HG02623 (cell line): ENCODE measurements at regions not wholly inside any gene's neighbourhood (a gene's known extent, or its start where the extent isn't known, plus 50 kb on each side); places are given as distances from the start of the nearest gene placed in this dataset.

Experiments used
- ATAC-seq: cut with Tn5 transposase; IDR thresholded peaks from one replicate; pipeline ENCODE4 v1.9.1; 2021; ENCODE audit warnings: moderate library complexity; ENCODE audit not compliant: unreplicated experiment

GRCh38 chr11:62073061-62073460, 50.8 kb upstream of the INCENP start:
- ATAC-seq: no peak

DNA sequence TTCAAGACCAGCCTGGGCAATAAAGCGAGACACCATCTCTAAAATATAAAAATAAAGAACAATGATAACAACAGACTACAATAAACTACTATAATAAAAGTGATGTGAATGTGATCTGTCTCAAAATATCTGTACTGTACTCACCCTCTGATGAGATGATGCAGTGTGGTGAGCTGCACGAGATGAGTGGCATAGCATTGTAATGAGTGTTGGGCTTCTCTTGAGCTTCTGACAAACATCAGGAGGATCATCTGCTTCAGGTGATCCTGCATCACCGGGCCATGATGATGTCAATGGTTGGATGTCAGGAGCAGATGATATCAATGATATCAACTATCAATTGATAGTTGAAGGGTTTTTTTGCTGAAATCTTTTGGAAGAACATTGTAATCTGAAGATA, 52.4 kb upstream of the INCENP start:
- ATAC-seq: no peak

GRCh38 chr11:62069986-62070919, 53.6 kb upstream of the INCENP start:
- no peak for ATAC-seq

DNA sequence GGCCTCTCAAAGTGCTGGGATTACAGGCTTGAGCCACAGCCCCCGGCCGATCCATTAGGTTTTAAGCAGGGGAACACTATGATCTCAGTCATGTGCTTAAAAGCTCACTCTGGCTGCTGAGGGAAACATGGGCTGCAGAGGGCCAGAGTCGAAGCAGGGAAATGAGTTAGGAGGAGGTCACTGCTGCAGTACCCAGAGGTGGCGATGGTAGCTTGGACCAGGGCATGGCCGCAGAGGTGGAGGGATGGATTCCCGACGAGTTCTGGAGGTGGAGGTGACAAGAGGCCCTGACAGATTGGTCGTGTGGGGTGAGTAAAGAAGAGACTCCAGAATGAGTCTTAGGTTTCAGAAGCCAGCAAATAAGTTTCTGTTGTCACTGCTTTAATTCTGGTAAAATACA, 54.4 kb upstream of the INCENP start:
- no peak for ATAC-seq

GRCh38 chr11:62068730-62069129, 55.1 kb upstream of the INCENP start:
- ATAC-seq: no peak

DNA sequence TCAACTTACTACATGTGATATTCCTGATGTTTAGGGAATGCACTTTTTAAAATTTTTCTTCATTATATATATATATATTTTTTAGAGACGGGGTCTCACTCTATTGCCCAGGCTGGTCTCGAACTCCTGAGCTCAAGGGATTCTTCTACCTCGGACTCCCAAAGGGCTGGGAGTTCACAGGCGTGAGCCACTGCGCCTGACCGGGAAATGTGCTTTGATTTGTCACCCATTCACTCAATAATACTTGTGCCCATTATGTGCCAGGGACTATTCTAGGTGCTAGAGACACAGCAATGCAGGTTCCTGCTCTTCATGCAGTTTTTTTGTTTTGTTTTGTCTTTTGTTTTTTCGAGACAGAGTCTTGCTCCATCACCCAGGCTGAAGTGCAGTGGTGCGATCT, 56.1 kb upstream of the INCENP start:
- ATAC-seq: no peak

DNA sequence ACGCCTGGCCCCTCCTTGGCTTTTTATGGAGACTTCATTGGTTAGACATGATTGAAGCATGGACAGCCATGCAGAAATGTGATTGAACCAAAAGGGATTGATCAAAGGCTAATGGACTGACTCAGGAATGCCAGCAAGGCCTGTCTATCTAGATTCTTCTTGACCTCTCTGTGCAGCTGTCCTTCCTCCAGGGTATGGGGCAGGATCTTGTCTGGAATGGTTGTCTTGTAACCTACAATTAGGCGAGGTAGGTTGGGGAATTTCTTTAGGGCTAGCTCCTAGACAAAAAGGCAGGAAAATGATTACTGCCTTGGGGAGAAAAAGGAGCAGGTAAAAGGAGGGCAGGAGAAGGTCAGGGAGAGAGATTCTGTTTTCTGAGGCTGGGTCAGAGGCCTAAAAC, 59.6 kb upstream of the INCENP start:
- ATAC-seq: no peak

DNA sequence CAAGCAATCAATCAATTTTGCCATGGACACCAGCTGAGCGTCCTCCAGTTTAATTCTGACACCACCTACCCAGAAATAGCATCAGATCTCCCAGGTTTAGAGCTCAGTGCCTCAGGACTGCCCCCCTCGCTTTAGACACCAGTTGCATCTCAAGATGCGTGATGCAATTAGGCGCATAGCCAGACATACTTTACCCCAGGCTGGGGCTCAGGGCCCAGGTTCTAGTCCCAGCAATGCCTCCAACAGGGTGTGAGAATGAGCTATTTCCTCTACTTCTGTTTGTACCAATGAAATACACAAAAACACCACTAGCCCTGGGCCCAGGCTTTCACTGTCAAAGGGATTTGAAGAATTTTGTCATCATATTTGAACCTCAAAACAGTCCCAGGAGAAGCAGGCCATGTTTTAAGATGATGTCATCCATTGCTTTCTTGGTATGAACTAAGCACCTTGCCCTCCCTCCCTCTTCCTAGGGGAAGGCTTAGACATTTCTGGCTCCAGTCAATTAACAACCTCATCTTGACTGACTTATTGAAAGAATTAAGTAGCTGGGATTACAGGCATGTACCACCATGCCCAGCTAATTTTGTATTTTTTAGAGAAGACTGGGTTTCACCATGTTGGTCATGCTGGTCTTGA, 61.5 kb upstream of the INCENP start:
- ATAC-seq: no peak

DNA sequence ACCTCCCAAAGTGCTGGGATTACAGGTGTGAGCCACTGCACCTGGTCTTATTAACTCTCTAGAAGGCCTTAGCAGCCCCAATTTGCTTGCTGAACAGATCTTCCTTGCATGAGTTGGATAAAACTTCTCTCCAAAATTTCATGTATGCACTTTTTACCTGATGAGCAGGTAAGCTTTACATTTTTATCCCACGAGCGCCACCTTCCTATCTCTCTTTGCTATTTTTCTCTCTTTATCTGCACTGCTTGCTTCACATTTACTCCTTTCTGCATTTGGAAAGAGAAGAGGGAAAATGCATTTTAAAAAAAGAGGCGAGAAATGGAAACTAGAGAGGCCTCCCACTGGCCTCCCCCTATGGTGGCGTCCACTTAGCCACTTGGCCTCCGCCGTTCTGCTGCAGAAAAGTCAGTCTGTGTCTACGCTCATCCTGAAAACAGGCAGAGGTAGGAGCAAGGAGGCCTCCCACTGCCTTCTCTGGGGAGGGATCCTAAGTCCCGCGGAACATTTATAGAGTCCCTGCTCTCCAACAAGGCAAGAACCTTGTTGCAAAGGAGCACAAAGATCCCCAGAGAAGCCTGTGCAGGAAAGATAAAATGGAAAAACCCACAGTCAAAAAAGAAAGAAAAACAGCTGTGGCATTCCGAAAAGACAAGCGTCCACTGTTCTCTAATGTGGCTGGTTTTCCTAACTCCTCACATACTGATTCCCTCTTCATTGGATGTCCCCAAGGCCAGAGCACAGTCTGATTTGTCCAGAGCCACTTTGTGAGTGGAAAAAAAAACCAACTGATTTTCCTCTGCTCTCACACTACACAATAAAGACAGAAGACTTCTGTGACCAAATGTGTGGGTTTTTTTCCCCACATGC, 62.2 kb upstream of the INCENP start:
- no peak for ATAC-seq

GRCh38 chr11:62057069-62057468, 66.7 kb upstream of the INCENP start:
- ATAC-seq: no peak

GRCh38 chr11:62055970-62056369, 67.8 kb upstream of the INCENP start:
- no peak for ATAC-seq

DNA sequence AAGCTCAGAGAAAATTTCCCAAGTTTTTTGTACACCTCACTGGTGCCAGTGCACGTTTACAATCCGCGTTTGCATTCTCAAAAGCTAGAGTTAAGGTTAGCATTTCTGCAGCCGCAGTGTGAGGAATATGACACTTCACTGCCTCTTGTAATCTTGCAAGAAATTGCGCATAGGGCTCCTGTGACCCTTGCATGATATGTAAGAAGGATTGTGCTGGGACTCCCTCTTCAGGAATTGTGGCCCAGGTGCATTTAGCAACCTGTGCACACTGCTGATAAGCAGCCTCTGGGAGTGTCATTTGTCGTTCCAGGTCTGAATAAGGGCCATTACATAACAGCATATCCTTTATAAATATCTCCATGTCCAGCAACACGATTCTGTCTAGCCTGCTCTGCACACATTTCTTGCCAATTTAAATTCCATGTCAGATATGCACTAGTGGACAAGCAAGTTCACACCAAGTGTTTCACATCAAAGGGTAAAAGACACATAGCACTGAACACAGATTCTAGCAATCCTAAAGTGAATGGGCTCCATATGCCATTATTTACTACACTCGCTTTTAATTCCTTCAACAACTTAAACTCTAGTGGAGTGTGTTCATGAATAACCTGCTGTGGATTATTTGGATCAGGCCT, 69.2 kb upstream of the INCENP start:
- no peak for ATAC-seq

DNA sequence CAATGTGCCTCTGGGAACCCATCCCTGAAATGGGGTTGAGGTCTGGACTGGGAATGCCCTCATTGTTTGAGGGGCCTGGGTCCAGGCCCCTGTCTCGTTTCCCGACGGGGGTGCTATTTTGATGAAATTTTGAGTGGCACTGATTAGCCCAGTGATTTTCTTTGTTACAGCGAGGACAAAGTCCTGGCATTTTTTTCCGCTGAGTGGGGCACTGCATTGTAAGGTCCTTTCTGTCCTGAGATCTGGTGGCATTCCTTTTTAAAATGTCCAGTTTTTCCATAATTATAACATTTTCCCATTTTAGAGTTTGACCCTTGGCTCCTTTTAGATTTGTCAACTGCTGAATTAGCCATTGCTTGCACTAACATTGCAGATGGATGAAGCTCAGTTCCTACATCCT, 69.7 kb upstream of the INCENP start:
- no peak for ATAC-seq

- no peak for ATAC-seq
Measured at GRCh38 chr11:62050716-62051115, 73.1 kb upstream of the INCENP start.

DNA sequence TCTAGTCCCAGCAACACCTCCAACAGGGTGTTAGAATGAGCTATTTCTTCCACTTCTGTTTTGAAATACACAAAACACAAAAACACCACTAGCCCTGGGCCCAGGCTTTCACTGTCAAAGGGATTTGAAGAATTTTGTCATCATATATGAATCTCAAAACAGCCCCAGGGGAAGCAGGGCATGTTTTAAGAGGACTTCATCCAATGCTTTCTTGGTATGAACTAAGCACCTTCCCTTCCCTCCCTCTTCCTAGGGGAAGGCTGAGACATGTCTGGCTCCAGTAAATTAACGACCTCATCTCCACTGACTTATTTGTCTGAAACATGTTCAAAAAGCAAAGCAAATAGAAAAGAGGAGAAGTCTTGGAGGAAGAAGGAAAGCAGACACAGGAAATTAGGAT, 75.7 kb upstream of the INCENP start:
- no peak for ATAC-seq

DNA sequence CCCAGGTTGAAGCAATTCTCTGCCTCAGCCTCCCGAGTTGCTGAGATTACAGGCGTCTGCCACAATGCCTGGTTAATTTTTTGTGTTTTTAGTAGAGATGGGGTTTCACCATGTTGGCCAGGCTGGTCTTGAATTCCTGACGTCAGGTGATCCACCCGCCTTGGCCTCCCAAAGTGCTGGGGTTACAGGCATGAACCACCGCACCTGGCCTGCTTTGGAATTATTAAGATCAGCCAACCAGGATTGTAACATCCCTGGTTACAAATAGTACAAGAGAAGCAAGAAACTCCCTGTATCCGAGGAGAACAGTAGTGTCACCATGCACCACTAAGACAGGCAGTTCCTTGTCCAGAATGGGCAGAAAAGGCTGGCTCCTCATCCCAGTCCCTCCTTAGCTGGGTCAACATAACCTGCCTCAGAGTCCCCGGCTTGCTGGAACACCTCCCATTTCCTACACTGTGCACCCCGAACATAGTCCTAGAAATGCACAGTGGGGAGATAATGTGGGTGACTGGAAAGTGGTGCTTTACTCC, 77.2 kb upstream of the INCENP start:
- ATAC-seq: no peak

DNA sequence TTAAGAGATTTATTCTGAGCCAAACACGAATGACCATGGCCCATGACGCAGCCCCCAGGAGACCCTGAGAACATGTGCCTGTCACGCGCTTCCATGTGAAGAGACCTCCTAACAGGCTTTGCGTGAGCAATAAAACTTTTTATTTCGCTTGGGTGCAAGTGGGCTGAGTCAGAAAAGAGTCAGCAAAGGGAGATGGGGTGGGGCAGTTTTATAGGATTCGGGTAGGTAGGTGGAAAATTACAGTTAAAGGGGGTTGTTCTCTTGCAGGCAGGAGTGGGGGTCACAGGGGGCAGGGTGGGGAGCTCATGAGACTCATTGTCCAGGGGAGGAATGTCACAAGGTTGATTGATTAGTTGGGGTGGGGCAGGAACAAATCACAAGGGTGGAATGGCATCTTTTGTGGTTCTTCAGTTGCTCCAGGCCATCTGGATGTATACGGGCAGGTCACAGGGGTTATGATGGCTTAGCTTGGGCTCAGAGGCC, 77.2 kb upstream of the FTH1 start:
- no peak for ATAC-seq

DNA sequence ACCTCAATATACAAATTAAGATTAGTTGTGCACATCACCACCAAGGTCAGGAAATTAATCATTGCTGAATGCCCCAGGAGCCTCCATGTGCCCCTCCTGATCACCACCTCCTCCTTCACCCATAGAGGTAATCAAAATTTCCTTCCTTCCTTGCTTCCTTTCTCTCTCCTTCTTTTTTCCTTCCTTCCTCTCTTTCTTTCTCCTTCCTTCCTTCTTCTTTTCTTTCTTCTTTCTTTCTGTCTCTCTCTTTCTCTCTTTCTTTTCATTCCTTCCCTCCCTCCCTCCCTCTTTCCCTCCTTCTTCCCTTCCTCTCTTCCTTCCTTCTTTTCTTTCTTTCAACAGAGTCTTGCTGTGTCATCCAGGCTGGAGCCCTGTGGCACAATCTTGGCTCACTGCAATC, 67.9 kb upstream of the FTH1 start:
- no peak for ATAC-seq

DNA sequence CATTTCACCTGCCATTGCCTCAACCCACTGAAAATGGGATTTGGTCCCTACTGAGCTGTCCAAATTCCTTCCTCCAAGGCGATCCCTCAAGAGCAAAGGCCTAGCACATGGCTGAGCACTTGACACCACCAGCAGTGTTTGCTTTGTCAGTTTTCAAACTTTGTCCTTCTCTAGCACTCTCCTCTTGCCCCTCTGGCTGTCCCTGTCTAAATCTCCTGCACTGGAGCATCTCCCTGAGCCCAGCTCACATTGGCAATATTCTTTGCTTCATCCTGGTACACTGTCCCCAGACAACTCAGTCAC, 66.6 kb upstream of the FTH1 start:
- no peak for ATAC-seq

GRCh38 chr11:62033191-62034035, 66.0 kb upstream of the FTH1 start:
- ATAC-seq: no peak
